ENCODE measurements at regions not wholly inside any gene's neighbourhood (a gene's known extent, or its start where the extent isn't known, plus 50 kb on each side); places are given as distances from the start of the nearest gene placed in this dataset.

DNA sequence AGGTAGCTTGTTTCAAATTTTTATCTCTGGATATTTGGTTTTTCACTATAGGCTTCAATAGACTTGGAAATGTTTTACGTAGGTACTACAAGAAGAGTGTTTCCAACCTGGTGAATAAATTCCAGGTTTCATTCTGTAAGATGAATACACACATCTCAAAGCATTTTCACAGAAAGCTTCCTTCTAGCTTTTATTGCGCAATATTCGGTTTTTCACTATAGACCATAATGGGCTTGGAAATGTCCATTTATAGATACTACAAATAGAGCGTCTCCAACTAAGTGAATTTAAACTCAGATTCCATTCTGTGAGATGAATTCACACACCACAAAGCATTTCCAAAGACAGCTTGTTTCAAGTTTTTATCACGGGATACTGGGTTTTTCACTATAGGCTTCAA, 857.7 kb upstream of the HS3ST1 start:
- Histone ChIP-seq H2BK15ac (ENCODE audit: low read depth, low read length) (no peak overlapping the region), H3K18ac (ENCODE audit: low read depth, low read length) (no peak overlapping the region), H3K36me3 (ENCODE audit: control insufficient read depth, insufficient read depth, low read length) (no peaks in the 10 kb centered on the region), H3K4me3 (ENCODE audit: insufficient read depth, low read depth, low read length) (no peak overlapping the region), H3K9me1 (ENCODE audit: insufficient read depth, low read length) (no peaks in the 10 kb centered on the region), H3K4me2 (ENCODE audit: low read depth, low read length) (no peak overlapping the region), H3K9ac (ENCODE audit: low read depth, low read length) (no peak overlapping the region), H4K5ac (ENCODE audit: low read depth, low read length) (no peak overlapping the region), H3K56ac (ENCODE audit: extremely low read depth, insufficient read depth, low read length) (no peak overlapping the region), H2AK5ac (ENCODE audit: low read depth, low read length) (no peak overlapping the region), H3K23ac (ENCODE audit: low read depth, low read length) (no peak overlapping the region), H4K20me1 (ENCODE audit: insufficient read depth, low read length) (no peaks in the 10 kb centered on the region), H4K91ac (ENCODE audit: insufficient read depth, low read depth, low read length) (no peak overlapping the region), H3K4ac (ENCODE audit: low read depth, low read length) (no peak overlapping the region), H2BK5ac (ENCODE audit: low read depth, low read length, poor library complexity, severe bottlenecking) (no peak overlapping the region), H2BK20ac (ENCODE audit: low read depth, low read length) (no peak overlapping the region), H3K27ac (ENCODE audit: insufficient read depth, low read length) (no peak overlapping the region), H4K8ac (ENCODE audit: low read depth in 2 of 2, low read length in 2 of 2) (no peak overlapping the region), H3K14ac (replicated peaks; ENCODE audit: low read depth, low read length) (no peak overlapping the region), H2AK9ac (replicated peaks; ENCODE audit: low read depth, low read length, poor library complexity) (no peak overlapping the region), H3K4me1 (ENCODE audit: control insufficient read depth, insufficient read depth, low read length) (no peaks in the 10 kb centered on the region), H2AFZ (replicated peaks; ENCODE audit: low read length, poor library complexity) (no peak overlapping the region), H2BK120ac (ENCODE audit: low read depth, low read length) (no peak overlapping the region), H3K79me1 (ENCODE audit: low read depth in 1 of 2, low read length in 2 of 2) (no peaks in the 10 kb centered on the region), H3K9me3 (ENCODE audit: control insufficient read depth, insufficient read depth, low read length) (no peaks in the 10 kb centered on the region), H3K27me3 (ENCODE audit: control insufficient read depth, insufficient read depth, low read length) (no peaks in the 10 kb centered on the region)
- in situ Hi-C loops (cut with MboI; ENCODE audit: low sequenced_read_pairs) (no loop called here), dilution Hi-C loops (cut with HindIII; ENCODE audit: low sequenced_read_pairs, unreplicated experiment) (no loop called here), intact Hi-C loops (cut with micrococcal nuclease) (no loop called here)
- ATAC-seq (ENCODE audit: low read depth) (no peak), DNase-seq (no peak)
- POLR2A ChIA-PET (ENCODE audit: unreplicated experiment): no interaction called here
- CTCF ChIA-PET: no interaction called here
- WGBS, 2 experiments (ENCODE audit: extremely low coverage in 2 of 2, insufficient read length in 1 of 2): no CpG with 5 or more reads among the region's 5 CpGs
- peak; percentile 93 for TF ChIP-seq CEBPB (IDR thresholded peaks at IDR 0.05; ENCODE audit: low read depth, low read length)
- TF ChIP-seq CHD1 (IDR thresholded peaks at IDR 0.05; ENCODE audit: low read depth, low read length): no peak
- no TSS peak for BruUV-seq (replicated peaks)
